ENCODE measurements at regions not wholly inside any gene's neighbourhood (a gene's known extent, or its start where the extent isn't known, plus 50 kb on each side); places are given as distances from the start of the nearest gene placed in this dataset.

GRCh38 chr3:188077160-188077799 lies 76.7 kb upstream of the LPP start:
- no peak for DNase-seq

- DNase-seq: no peak
Observed at GRCh38 chr3:188080091-188080490, 73.9 kb upstream of the LPP start.

GRCh38 chr3:188082031-188082430 lies 71.9 kb upstream of the LPP start:
- DNase-seq: no peak

DNA sequence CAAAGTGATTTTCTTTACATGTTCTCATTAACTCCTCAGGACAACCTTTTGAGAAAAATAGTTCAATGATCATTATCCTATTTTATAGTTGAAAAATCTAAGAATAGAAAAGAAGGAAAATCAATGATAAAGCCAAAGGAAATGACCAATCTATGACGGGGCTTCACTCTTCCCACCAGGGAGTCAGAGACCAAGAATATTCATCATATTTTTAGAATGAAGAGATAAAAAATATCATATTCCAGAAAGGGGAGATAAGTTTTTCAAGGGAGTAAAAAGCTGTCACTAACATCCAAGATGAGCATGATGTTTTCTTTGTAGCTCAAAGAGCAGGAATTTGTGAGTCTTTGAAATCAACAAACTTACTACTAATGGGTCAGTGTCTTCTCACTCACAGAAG lies 71.5 kb upstream of the LPP start:
- no peak for DNase-seq

DNA sequence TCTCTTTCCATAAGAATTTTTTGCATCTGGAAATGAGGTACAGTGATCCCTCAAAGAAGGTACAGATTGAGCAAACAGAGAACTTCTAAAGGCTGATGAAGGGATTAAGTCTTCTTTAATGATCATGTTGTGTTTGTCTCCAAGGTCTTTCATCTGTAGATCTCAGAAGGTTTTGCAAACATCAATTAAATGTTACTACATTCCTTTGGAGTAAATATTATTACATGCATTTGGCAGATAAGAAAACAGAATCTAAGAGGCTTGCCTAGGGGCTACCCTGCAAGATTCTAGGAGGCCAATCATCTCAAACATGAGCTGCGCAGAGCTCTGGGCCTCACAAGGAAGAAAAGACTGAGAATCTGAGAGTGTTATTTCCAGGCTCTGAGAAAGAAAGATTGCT lies 70.9 kb upstream of the LPP start:
- no peak for DNase-seq

- DNase-seq: no peak
Observed at GRCh38 chr3:188084752-188085583, 69.0 kb upstream of the LPP start.

- no peak for DNase-seq
Observed at GRCh38 chr3:188085584-188086560, 68.1 kb upstream of the LPP start.

DNA sequence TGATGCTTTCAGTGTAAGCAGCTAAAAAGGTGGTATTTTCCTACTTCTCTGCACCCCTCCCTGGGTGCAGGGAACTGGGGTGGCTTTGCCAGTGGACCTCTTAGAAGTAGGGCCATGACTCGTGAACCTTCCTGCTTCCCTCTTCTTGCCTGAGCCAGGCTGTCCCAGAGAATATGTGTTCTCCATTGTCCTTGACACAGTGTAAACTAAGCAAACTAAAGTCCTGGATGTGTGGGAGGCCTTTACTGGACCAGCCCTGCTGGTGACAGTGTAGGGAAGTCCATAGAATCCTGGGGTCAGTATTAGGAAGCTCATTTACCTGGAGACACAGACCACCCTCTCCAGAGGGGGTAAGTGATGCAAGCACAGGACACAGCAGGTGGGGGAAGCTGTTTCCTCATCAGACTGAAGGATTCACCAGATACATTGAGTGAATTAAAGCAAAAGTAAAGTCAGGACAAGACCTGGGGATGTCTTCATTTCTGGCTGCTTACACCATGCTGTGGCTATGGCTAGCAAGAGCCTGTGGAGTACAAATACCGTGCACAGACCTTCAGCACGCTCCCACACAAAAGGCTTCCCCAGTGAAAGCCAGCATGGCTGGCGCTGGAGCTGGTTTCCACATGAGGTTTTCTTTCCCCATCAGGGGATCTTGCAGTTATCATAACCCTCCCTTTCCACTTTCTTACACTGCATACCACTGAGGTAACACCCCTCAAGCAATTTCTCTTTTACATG lies 64.8 kb upstream of the LPP start:
- no peak for DNase-seq

GRCh38 chr3:188090620-188091309 lies 63.2 kb upstream of the LPP start:
- DNase-seq: no peak

DNA sequence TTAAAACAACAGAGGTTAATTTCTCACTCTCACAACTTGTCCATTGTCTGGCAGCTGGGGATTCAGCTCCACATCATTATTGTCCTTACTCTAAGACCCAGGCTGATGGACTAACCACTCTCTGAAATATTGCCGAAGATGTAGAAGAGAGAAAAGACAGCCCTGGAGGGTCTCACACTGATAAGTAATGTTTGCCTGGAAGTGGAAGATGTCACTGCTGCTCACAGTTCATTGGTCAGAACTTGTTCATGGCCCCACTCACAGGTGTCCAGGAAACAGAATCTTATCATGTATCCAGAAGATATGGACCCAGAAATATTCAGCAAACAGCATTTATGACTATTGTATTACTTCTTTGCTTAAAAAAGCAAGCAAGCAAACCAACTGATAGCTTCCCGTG lies 62.2 kb upstream of the LPP start:
- no peak for DNase-seq

DNA sequence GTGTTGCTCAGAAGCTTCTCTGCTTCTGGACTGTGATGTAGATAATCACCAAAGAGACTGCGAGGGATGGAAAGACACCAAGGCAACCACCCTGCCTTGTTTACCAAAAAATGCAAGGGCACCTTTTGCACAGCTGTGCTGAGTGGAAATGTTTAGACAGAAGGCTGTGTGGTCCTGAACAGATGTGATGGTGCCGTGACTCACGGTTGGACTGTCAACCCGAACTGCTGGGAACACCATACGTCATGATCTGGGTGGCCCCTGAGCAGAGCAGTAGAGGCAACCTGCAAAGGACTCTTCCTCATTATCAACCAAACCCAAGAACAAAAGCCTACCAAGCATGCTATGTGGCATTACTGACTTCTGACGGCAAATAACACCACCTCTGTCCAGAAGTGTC lies 61.3 kb upstream of the LPP start:
- peak; percentile 58 for DNase-seq

- no peak for DNase-seq
Observed at GRCh38 chr3:188095431-188095830, 58.5 kb upstream of the LPP start.

DNA sequence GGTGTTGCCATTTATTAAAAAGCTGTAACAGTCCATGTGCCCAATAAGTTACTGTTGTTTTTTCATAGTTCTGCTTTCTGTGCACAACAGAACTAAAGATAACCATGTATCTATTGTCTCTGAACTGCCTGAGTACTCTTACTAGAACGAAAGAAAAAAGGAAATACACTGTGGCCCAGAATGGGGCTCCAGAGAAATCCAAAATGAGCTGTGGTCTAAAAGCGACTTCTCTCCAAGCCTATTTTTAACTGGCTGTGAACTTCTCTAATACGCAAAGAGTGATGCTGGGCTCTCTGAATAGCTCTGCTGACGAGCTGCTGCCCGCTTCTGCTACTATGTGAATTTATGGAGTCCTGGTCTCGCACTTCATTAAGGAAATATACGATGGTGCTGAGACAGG lies 56.2 kb upstream of the LPP start:
- no peak for DNase-seq

GRCh38 chr3:188099907-188100306 lies 54.0 kb upstream of the LPP start:
- no peak for DNase-seq

DNA sequence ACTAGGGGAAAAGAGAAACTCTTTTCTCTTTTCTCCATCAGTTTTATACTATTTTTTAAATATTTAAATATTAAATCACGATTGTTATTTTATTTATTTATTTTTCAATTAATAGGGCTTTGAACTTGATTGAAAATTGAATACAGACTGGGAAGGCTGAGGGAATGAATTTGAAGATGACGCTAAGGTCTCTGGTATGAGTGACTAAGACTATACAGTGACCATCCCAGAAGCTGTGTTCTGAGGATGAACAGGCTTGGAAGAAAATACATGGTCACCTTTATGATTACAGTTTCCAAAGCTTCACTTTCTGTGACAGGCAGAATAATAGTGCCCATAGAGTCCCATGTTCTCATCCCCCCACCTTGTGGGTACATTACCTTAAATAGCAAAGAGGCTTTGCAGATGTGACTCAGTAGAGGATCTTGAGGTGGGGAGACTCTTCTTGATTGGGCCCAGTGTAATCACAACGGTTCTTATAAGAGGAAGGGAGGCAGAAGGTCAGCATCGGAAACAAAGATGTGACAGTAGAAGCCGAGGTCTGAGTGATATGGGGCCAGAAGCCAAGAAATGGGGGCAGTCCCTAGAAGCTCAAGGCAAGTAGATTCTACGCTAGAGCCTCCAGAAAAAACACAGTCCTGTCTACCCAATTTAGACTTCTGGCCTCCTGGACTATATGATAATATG lies 51.0 kb upstream of the LPP start:
- no peak for DNase-seq

DNA sequence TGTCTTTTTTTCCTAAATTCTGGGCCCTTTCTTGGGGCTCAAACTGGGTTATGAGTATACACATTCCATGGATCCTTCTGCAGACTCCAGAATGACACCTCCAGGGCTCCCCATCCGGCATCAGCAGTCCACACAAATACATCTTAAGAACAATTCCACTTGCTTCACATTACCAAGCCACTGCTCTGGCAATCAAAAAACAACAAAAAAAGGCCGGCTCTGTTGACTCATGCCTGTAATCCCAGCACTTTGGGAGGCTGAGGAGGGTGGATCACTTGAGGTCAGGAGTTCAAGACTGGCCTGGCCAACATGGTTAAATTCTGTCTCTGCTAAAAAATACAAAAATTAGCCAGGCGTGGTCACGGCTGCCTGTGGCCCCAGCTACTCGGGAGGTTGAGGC lies 49.9 kb upstream of the LPP start:
- no peak for DNase-seq

All from stimulated activated CD8-positive, alpha-beta memory T cell treated with anti-CD3 and anti-CD28 coated beads, Interleukin-4, amount 100 ng/mL, for 48 hours (primary cell).